ENCODE measurements at regions not wholly inside any gene's neighbourhood (a gene's known extent, or its start where the extent isn't known, plus 50 kb on each side); places are given as distances from the start of the nearest gene placed in this dataset.

GRCh38 chr13:81722456-81722855, 1381.5 kb upstream of the SPRY2 start:
- TF ChIP-seq, protein P1, sequence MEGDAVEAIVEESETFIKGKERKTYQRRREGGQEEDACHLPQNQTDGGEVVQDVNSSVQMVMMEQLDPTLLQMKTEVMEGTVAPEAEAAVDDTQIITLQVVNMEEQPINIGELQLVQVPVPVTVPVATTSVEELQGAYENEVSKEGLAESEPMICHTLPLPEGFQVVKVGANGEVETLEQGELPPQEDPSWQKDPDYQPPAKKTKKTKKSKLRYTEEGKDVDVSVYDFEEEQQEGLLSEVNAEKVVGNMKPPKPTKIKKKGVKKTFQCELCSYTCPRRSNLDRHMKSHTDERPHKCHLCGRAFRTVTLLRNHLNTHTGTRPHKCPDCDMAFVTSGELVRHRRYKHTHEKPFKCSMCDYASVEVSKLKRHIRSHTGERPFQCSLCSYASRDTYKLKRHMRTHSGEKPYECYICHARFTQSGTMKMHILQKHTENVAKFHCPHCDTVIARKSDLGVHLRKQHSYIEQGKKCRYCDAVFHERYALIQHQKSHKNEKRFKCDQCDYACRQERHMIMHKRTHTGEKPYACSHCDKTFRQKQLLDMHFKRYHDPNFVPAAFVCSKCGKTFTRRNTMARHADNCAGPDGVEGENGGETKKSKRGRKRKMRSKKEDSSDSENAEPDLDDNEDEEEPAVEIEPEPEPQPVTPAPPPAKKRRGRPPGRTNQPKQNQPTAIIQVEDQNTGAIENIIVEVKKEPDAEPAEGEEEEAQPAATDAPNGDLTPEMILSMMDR (IDR thresholded peaks at IDR 0.05), result no peak
- ATAC-seq (ENCODE audit: low read depth) (no peak), DNase-seq (no peak)
- intact Hi-C loops (cut with micrococcal nuclease), result no loop called here
- Mint-ChIP-seq H3K4me3 (no peak overlapping the region), H3K27me3 (no peaks in the 10 kb centered on the region), H3K9me3 (no peaks in the 10 kb centered on the region), H3K36me3 (ENCODE audit: low read depth) (no peaks in the 10 kb centered on the region), H3K4me1 (no peaks in the 10 kb centered on the region), H3K27ac (no peak overlapping the region)
- CTCF ChIA-PET, result no interaction called here
- POLR2A ChIA-PET, result no interaction called here

DNA sequence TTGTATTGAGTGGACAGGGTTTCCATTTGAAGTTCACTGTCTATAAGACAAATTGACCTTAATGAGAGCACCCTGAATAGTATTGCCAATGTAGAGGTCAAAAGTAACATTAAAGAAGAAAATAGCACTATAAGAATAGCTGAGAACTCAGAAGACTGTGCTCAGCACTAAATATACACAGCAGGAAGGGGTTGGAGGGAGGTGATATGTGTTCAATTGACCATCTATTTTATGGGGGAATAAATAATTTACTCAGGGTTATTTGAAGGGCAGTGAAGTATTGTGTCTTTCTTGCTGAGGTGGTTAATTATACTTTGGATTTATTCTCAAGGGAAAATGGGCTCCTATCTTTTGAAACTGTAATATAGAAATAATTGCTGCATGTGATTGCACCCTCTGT, 1380.5 kb upstream of the SPRY2 start:
- ATAC-seq (ENCODE audit: low read depth), result no peak
- H3K9me3 Mint-ChIP-seq, result no peaks in the 10 kb centered on the region
- no peak overlapping the region for H3K27ac Mint-ChIP-seq
- no peaks in the 10 kb centered on the region for H3K36me3 Mint-ChIP-seq (ENCODE audit: low read depth)
- CTCF ChIA-PET, result no interaction called here
- H3K27me3 Mint-ChIP-seq, result no peaks in the 10 kb centered on the region
- POLR2A ChIA-PET, result no interaction called here
- no peak for DNase-seq
- intact Hi-C loops (cut with micrococcal nuclease), result no loop called here
- H3K4me3 Mint-ChIP-seq, result no peak overlapping the region
- TF ChIP-seq, protein P1 (IDR thresholded peaks at IDR 0.05), result no peak
- H3K4me1 Mint-ChIP-seq, result no peaks in the 10 kb centered on the region

DNA sequence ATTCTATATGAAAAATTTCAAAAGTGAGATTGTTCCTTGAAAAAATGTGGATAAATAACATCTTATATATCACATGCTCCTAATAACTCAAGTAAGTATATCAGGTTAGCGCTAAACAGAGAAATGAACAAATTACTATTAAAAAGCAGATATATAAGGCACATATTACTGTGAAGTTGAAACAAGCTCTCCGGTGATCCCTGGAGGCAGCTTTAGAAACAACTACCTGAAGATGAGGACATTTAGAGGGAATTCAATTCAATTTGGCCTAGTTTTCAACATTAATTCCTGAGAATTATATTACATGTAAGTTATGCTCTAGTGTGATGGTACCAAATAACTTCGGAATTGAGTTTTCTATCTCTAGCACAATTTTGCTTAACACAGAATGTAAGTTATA, 1373.6 kb upstream of the SPRY2 start:
- Mint-ChIP-seq H3K9me3 (peaks cover 8% of the 10 kb centered on the region), H3K36me3 (ENCODE audit: low read depth) (no peaks in the 10 kb centered on the region), H3K27ac (no peak overlapping the region), H3K4me1 (no peaks in the 10 kb centered on the region), H3K4me3 (no peak overlapping the region), H3K27me3 (no peaks in the 10 kb centered on the region)
- TF ChIP-seq, protein P1 (IDR thresholded peaks at IDR 0.05), result no peak
- no peak for ATAC-seq (ENCODE audit: low read depth)
- ChIA-PET CTCF (no interaction called here), POLR2A (no interaction called here)
- no peak for DNase-seq
- intact Hi-C loops (cut with micrococcal nuclease), result no loop called here

DNA sequence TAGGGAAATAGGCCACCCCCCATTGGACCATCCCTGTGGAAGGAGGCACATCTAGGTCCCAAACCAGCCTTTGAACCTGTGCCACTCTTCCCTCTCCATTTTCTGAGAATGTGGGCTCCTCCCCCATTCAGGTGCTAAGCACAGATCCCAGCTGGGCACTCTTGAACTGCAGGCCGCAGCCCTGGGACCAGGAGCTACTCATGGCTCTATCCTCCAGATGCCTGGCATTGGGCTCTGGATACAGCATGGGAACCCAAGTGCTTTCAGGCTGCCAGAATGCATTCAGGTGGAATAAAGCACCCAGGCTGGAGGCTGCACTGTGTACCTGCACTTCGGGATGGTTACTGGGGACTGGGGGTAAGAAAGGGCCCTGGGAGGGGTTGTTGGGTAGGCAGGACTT, 1372.3 kb upstream of the SPRY2 start:
- ChIA-PET CTCF (no interaction called here), POLR2A (no interaction called here)
- intact Hi-C loops (cut with micrococcal nuclease), result no loop called here
- H3K36me3 Mint-ChIP-seq (ENCODE audit: low read depth), result no peaks in the 10 kb centered on the region
- no peak overlapping the region for H3K4me3 Mint-ChIP-seq
- ATAC-seq (ENCODE audit: low read depth) (no peak), DNase-seq (no peak)
- no peaks in the 10 kb centered on the region for H3K4me1 Mint-ChIP-seq
- no peak overlapping the region for H3K27ac Mint-ChIP-seq
- TF ChIP-seq, protein P1 (IDR thresholded peaks at IDR 0.05), result no peak
- no peaks in the 10 kb centered on the region for H3K27me3 Mint-ChIP-seq
- H3K9me3 Mint-ChIP-seq, result peaks cover 11% of the 10 kb centered on the region

GRCh38 chr13:81697826-81698225, 1356.9 kb upstream of the SPRY2 start:
- no peak overlapping the region for H3K4me3 Mint-ChIP-seq
- H3K4me1 Mint-ChIP-seq, result no peaks in the 10 kb centered on the region
- POLR2A ChIA-PET, result no interaction called here
- no peaks in the 10 kb centered on the region for H3K27me3 Mint-ChIP-seq
- peaks cover 21% of the 10 kb centered on the region for H3K9me3 Mint-ChIP-seq
- H3K27ac Mint-ChIP-seq, result no peak overlapping the region
- H3K36me3 Mint-ChIP-seq (ENCODE audit: low read depth), result no peaks in the 10 kb centered on the region
- intact Hi-C loops (cut with micrococcal nuclease), result no loop called here
- no peak for DNase-seq
- CTCF ChIA-PET, result no interaction called here
- no peak for ATAC-seq (ENCODE audit: low read depth)
- TF ChIP-seq, protein P1 (IDR thresholded peaks at IDR 0.05), result no peak
